ENCODE measurements at regions not wholly inside any gene's neighbourhood (a gene's known extent, or its start where the extent isn't known, plus 50 kb on each side); places are given as distances from the start of the nearest gene placed in this dataset.

- Histone ChIP-seq H3K27ac (ENCODE audit: extremely low read length, insufficient read depth, low read length) (no peak overlapping the region), H2AFZ (ENCODE audit: low read length) (no peak overlapping the region), H3K4me3 (replicated peaks in 1 of 3; ENCODE audit: insufficient read depth in 1 of 3, low read depth in 2 of 3, low read length in 3 of 3) (no peak overlapping the region), H3K4me1 (ENCODE audit: insufficient read depth, low read length) (no peaks in the 10 kb centered on the region), H3K9me3 (ENCODE audit: low read length) (no peaks in the 10 kb centered on the region), H3K36me3 (replicated peaks in 1 of 2; ENCODE audit: control insufficient read depth in 1 of 2, insufficient read depth in 2 of 2, low read length in 2 of 2) (no peaks in the 10 kb centered on the region), H3K27me3 (ENCODE audit: control insufficient read depth in 1 of 2, insufficient read depth in 2 of 2, low read length in 2 of 2) (no peaks in the 10 kb centered on the region), H3K9ac (ENCODE audit: insufficient read depth, low read depth, low read length) (no peak overlapping the region), H3K79me2 (ENCODE audit: insufficient read depth, low read length) (no peaks in the 10 kb centered on the region), H3K4me2 (ENCODE audit: low read depth, low read length) (no peak overlapping the region), H4K20me1 (ENCODE audit: insufficient read depth, low read length) (no peaks in the 10 kb centered on the region)
- intact Hi-C loops (cut with micrococcal nuclease; ENCODE audit: unreplicated experiment) = no loop called here
- no peak for TF ChIP-seq ZNF354B (CRISPR knock-in tag; IDR thresholded peaks at IDR 0.05)
- no peak for TF ChIP-seq SIN3A (IDR thresholded peaks at IDR 0.05; ENCODE audit: borderline replicate concordance, low read depth, low read length)
- no peak for TF ChIP-seq SAP130 (CRISPR knock-in tag; IDR thresholded peaks at IDR 0.05; ENCODE audit: low read depth)
- TF ChIP-seq ZBTB37 (CRISPR knock-in tag; IDR thresholded peaks at IDR 0.05) = no peak
- TF ChIP-seq NFIC (IDR thresholded peaks at IDR 0.05; ENCODE audit: low read length) = no peak
- TF ChIP-seq TCF7L2 (IDR thresholded peaks at IDR 0.05; ENCODE audit: low read depth, low read length) = no peak
- TF ChIP-seq STAT6 (CRISPR knock-in tag; IDR thresholded peaks at IDR 0.05; ENCODE audit: borderline replicate concordance) = no peak
- no peak for TF ChIP-seq FOXA3 (CRISPR knock-in tag; IDR thresholded peaks at IDR 0.05)
- no peak for TF ChIP-seq AGO2 (optimal IDR thresholded peaks at IDR 0.05; ENCODE audit: low read depth, low read length)
- TF ChIP-seq PHF20 (CRISPR knock-in tag; IDR thresholded peaks at IDR 0.05) = no peak
- TF ChIP-seq RORA (CRISPR knock-in tag; IDR thresholded peaks at IDR 0.05) = no peak
- no peak for TF ChIP-seq ZFP41 (CRISPR knock-in tag; IDR thresholded peaks at IDR 0.05; ENCODE audit: borderline replicate concordance)
- TF ChIP-seq ZBED4 (CRISPR knock-in tag; IDR thresholded peaks at IDR 0.05; ENCODE audit: borderline replicate concordance) = no peak
- TF ChIP-seq PRPF4 (IDR thresholded peaks at IDR 0.05; ENCODE audit: low read depth, low read length, poor library complexity, severe bottlenecking) = no peak
- TF ChIP-seq POLR2AphosphoS5 (IDR thresholded peaks at IDR 0.05; ENCODE audit: low read depth, low read length) = no peak
- TF ChIP-seq NR2F6 (IDR thresholded peaks at IDR 0.05) = no peak
- no peak for TF ChIP-seq NR2F6 (CRISPR knock-in tag; IDR thresholded peaks at IDR 0.05)
- TF ChIP-seq HNRNPH1 (optimal IDR thresholded peaks at IDR 0.05; ENCODE audit: low read depth, low read length) = no peak
- TF ChIP-seq FOSL2 (CRISPR knock-in tag; IDR thresholded peaks at IDR 0.05) = no peak
- DNase-seq (ENCODE audit: low spot score) (no peak), ATAC-seq (no peak), FAIRE-seq (no peak)
- no TSS peak for BruUV-seq (replicated peaks)
- CTCF ChIA-PET (ENCODE audit: low intra/inter-chr PET ratio, low total read pairs) = no interaction called here
- in situ Hi-C loops (cut with HindIII; ENCODE audit: extremely low pct_ligation_motif_present, low pct_unique_long_range_greater_than_20kb) = no loop called here
- POLR2A ChIA-PET = no interaction called here
- WGBS (ENCODE audit: low lambda C conversion rate) = 15% methylated on average over 6 of the region's 6 CpGs
These were observed 791.8 kb upstream of the C9orf72 start for GRCh38 chr9:28365020-28365640.
